ENCODE measurements at regions not wholly inside any gene's neighbourhood (a gene's known extent, or its start where the extent isn't known, plus 50 kb on each side); places are given as distances from the start of the nearest gene placed in this dataset.

DNA sequence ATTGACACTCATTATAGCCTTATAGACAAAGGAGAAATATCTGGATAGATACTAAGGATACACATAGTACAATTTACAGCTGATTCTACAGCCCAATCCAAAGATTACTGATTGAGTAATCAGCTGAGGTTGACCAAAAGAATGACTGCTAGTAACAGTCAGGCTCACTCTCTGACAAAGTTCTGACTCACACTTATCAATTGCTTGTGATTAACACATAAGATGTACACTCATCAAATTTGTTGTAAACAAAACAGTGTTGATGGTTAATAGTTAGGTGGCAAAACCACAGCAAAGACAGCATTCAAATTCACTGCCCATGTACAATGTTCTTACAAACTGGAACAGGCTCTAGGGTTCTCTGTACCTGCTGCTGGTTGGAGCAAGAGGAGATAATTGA, 422.7 kb downstream of the TLE1 start:
- H3K27ac ChIP-seq (ENCODE audit: low read depth, low read length): no peak overlapping the region
- no peak for TF ChIP-seq SP1 (IDR thresholded peaks at IDR 0.05; ENCODE audit: low read depth, low read length)
- TF ChIP-seq RFX5 (IDR thresholded peaks at IDR 0.05; ENCODE audit: borderline replicate concordance, low read depth, low read length): no peak
- TF ChIP-seq CTBP2 (IDR thresholded peaks at IDR 0.05; ENCODE audit: borderline replicate concordance, insufficient read depth, insufficient read length, low read length): no peak
- no peak for TF ChIP-seq CHD2 (IDR thresholded peaks at IDR 0.05; ENCODE audit: low read length)
- no peak for TF ChIP-seq GTF2F1 (IDR thresholded peaks at IDR 0.05; ENCODE audit: borderline replicate concordance, low read depth, low read length)
- no peak for TF ChIP-seq TAF1 (IDR thresholded peaks at IDR 0.05; ENCODE audit: low read depth, low read length)
- TF ChIP-seq, protein P1, sequence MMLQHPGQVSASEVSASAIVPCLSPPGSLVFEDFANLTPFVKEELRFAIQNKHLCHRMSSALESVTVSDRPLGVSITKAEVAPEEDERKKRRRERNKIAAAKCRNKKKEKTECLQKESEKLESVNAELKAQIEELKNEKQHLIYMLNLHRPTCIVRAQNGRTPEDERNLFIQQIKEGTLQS (IDR thresholded peaks at IDR 0.05; ENCODE audit: insufficient read depth, low read depth, low read length): no peak
- no peak overlapping the region for H3K18ac ChIP-seq (ENCODE audit: extremely low read depth, low read length)
- no peak overlapping the region for H4K8ac ChIP-seq (ENCODE audit: extremely low read depth, insufficient read depth, low read length)
- CTCF ChIA-PET (ENCODE audit: partially characterized antibody): no interaction called here
- no peaks in the 10 kb centered on the region for H3K79me1 ChIP-seq (ENCODE audit: low read depth, low read length)
- FAIRE-seq: no peak
- H2BK120ac ChIP-seq (replicated peaks; ENCODE audit: low read depth, low read length): no peak overlapping the region
- H3K23ac ChIP-seq (ENCODE audit: insufficient read length): no peak overlapping the region
- H4K91ac ChIP-seq (replicated peaks; ENCODE audit: insufficient read length, low read length): no peak overlapping the region
- H2BK5ac ChIP-seq (ENCODE audit: low read depth, low read length): no peak overlapping the region
- no peaks in the 10 kb centered on the region for H3K27me3 ChIP-seq (replicated peaks in 1 of 4; ENCODE audit: control insufficient read depth in 3 of 4, extremely low read depth in 1 of 4, insufficient read depth in 3 of 4, low read length in 3 of 4)
- H3K36me3 ChIP-seq (ENCODE audit: control insufficient read depth in 2 of 4, insufficient read depth in 4 of 4, low read length in 3 of 4): no peaks in the 10 kb centered on the region
- H3K23me2 ChIP-seq (ENCODE audit: low read depth, low read length): no peaks in the 10 kb centered on the region
- no peaks in the 10 kb centered on the region for H3K4me1 ChIP-seq (replicated peaks in 1 of 4; ENCODE audit: control insufficient read depth in 3 of 4, insufficient read depth in 4 of 4, low read length in 3 of 4)
- no peak for DNase-seq (ENCODE audit: low read depth in 1 of 2, low spot score in 2 of 2)
- no peaks in the 10 kb centered on the region for H3K9me3 ChIP-seq (ENCODE audit: insufficient read depth in 2 of 2, low read depth in 1 of 2, low read length in 1 of 2)
- no peak overlapping the region for H3K4ac ChIP-seq (replicated peaks; ENCODE audit: insufficient read length, low read depth, low read length)
- H2BK20ac ChIP-seq (ENCODE audit: low read length): no peak overlapping the region
- H2AK5ac ChIP-seq (ENCODE audit: low read depth, low read length): no peak overlapping the region
- H3K4me3 ChIP-seq (ENCODE audit: extremely low read depth in 1 of 4, insufficient read depth in 2 of 4, low read depth in 3 of 4, low read length in 4 of 4): no peak overlapping the region
- H3K56ac ChIP-seq (replicated peaks; ENCODE audit: insufficient read length, low read depth, low read length): no peak overlapping the region
- POLR2A ChIA-PET (ENCODE audit: partially characterized antibody): no interaction called here
- no peak overlapping the region for H2BK12ac ChIP-seq (ENCODE audit: low read depth, low read length)
- no peak overlapping the region for H4K5ac ChIP-seq (ENCODE audit: insufficient read length, low read depth, low read length)
- no peak overlapping the region for H3K9ac ChIP-seq (replicated peaks in 1 of 4; ENCODE audit: extremely low read depth in 1 of 4, low read depth in 3 of 4, low read length in 3 of 4)
- H2BK15ac ChIP-seq (ENCODE audit: low read length): no peak overlapping the region
- no peaks in the 10 kb centered on the region for H3K79me2 ChIP-seq (ENCODE audit: control insufficient read depth in 1 of 2, insufficient read depth in 2 of 2, low read length in 2 of 2)
- no peaks in the 10 kb centered on the region for H4K20me1 ChIP-seq (replicated peaks in 1 of 2; ENCODE audit: control insufficient read depth in 1 of 2, insufficient read depth in 2 of 2, low read length in 2 of 2)
- H2AFZ ChIP-seq (ENCODE audit: low read length): no peak overlapping the region
- no peak overlapping the region for H3K4me2 ChIP-seq (ENCODE audit: insufficient read depth in 1 of 2, low read depth in 2 of 2, low read length in 2 of 2)
- no peak overlapping the region for H3K14ac ChIP-seq (ENCODE audit: insufficient read length)
